ENCODE measurements at regions not wholly inside any gene's neighbourhood (a gene's known extent, or its start where the extent isn't known, plus 50 kb on each side); places are given as distances from the start of the nearest gene placed in this dataset.

GRCh38 chr13:99766641-99767045 is 204.9 kb downstream of the ZIC5 start:
- no peak for TF ChIP-seq CTCF (IDR thresholded peaks at IDR 0.05)
- TF ChIP-seq POLR2A (IDR thresholded peaks at IDR 0.05), result no peak
